ENCODE measurements at regions not wholly inside any gene's neighbourhood (a gene's known extent, or its start where the extent isn't known, plus 50 kb on each side); places are given as distances from the start of the nearest gene placed in this dataset.

- no peak overlapping the region for H2BK5ac ChIP-seq (ENCODE audit: low read depth, low read length)
- H3K27me3 ChIP-seq (replicated peaks in 1 of 4; ENCODE audit: control insufficient read depth in 3 of 4, extremely low read depth in 1 of 4, insufficient read depth in 3 of 4, low read length in 3 of 4) = no peaks in the 10 kb centered on the region
- H4K5ac ChIP-seq (ENCODE audit: insufficient read length, low read depth, low read length) = no peak overlapping the region
- DNase-seq (ENCODE audit: low read depth in 1 of 2, low spot score in 2 of 2) = no peak
- no peaks in the 10 kb centered on the region for H3K9me3 ChIP-seq (ENCODE audit: insufficient read depth in 2 of 2, low read depth in 1 of 2, low read length in 1 of 2)
- H3K23me2 ChIP-seq (ENCODE audit: low read depth, low read length) = no peaks in the 10 kb centered on the region
- 74% methylated on average over 2 of the region's 2 CpGs; no CpG with 5 or more reads in 1 of the 2 experiments for WGBS, 2 experiments (ENCODE audit: extremely low coverage in 1 of 2, insufficient coverage in 1 of 2, insufficient read length in 1 of 2, insufficient replicate concordance in 2 of 2, low coverage in 1 of 2, low lambda C conversion rate in 2 of 2, missing lambda C conversion rate in 1 of 2)
- no peaks in the 10 kb centered on the region for H3K4me1 ChIP-seq (replicated peaks in 1 of 4; ENCODE audit: control insufficient read depth in 3 of 4, insufficient read depth in 4 of 4, low read length in 3 of 4)
- no peak overlapping the region for H3K56ac ChIP-seq (replicated peaks; ENCODE audit: insufficient read length, low read depth, low read length)
- no peak overlapping the region for H4K91ac ChIP-seq (replicated peaks; ENCODE audit: insufficient read length, low read length)
- H4K20me1 ChIP-seq (replicated peaks in 1 of 2; ENCODE audit: control insufficient read depth in 1 of 2, insufficient read depth in 2 of 2, low read length in 2 of 2) = no peaks in the 10 kb centered on the region
- ChIA-PET CTCF (ENCODE audit: partially characterized antibody) (interaction anchor here (0.8 to 1.0 kb wide), 3 partner anchors 9 to 61 kb away, joined by 3 to 4 read pairs (median 4); no protein-coding TSS in a partner anchor), POLR2A (ENCODE audit: partially characterized antibody) (interaction anchor here (0.9 kb wide), 1 partner anchor 20 kb away, joined by 3 read pairs; no protein-coding TSS in a partner anchor)
- H3K36me3 ChIP-seq (ENCODE audit: control insufficient read depth in 2 of 4, insufficient read depth in 4 of 4, low read length in 3 of 4) = no peaks in the 10 kb centered on the region
- H3K9ac ChIP-seq (replicated peaks in 1 of 4; ENCODE audit: extremely low read depth in 1 of 4, low read depth in 3 of 4, low read length in 3 of 4) = no peak overlapping the region
- FAIRE-seq = no peak
- H2AK5ac ChIP-seq (ENCODE audit: low read depth, low read length) = no peak overlapping the region
- H2BK20ac ChIP-seq (ENCODE audit: low read length) = no peak overlapping the region
- no peak overlapping the region for H2BK15ac ChIP-seq (ENCODE audit: low read length)
- no peaks in the 10 kb centered on the region for H3K79me1 ChIP-seq (ENCODE audit: low read depth, low read length)
- H3K79me2 ChIP-seq (ENCODE audit: control insufficient read depth in 1 of 2, insufficient read depth in 2 of 2, low read length in 2 of 2) = no peaks in the 10 kb centered on the region
- H2BK120ac ChIP-seq (replicated peaks; ENCODE audit: low read depth, low read length) = no peak overlapping the region
- no peak overlapping the region for H3K4me3 ChIP-seq (ENCODE audit: extremely low read depth in 1 of 4, insufficient read depth in 2 of 4, low read depth in 3 of 4, low read length in 4 of 4)
- H3K23ac ChIP-seq (ENCODE audit: insufficient read length) = no peak overlapping the region
- no peak overlapping the region for H2BK12ac ChIP-seq (ENCODE audit: low read depth, low read length)
- TF ChIP-seq MAX (IDR thresholded peaks at IDR 0.05) = no peak
- H3K4ac ChIP-seq (replicated peaks; ENCODE audit: insufficient read length, low read depth, low read length) = no peak overlapping the region
- H3K4me2 ChIP-seq (ENCODE audit: insufficient read depth in 1 of 2, low read depth in 2 of 2, low read length in 2 of 2) = no peak overlapping the region
- no peak overlapping the region for H3K14ac ChIP-seq (ENCODE audit: insufficient read length)
- H3K27ac ChIP-seq (ENCODE audit: low read depth, low read length) = no peak overlapping the region
- H3K18ac ChIP-seq (ENCODE audit: extremely low read depth, low read length) = no peak overlapping the region
- no peak overlapping the region for H2AFZ ChIP-seq (ENCODE audit: low read length)
- H4K8ac ChIP-seq (ENCODE audit: extremely low read depth, insufficient read depth, low read length) = no peak overlapping the region
These were observed 155.0 kb upstream of the SERTAD2 start for GRCh38 chr2:64808754-64809153.

All from H1 (cell line).